SJCRH30 (cell line): ENCODE measurements at regions not wholly inside any gene's neighbourhood (a gene's known extent, or its start where the extent isn't known, plus 50 kb on each side); places are given as distances from the start of the nearest gene placed in this dataset.

Experiments
- DNase-seq, 2 experiments: peaks; one replicate each; pipeline ENCODE4 v3.0.0-alpha.2; 2015 to 2020
- H3K27ac ChIP-seq: fragments of 250-450 bp; sonication (Bioruptor Pico); 2 replicates; pipeline ENCODE4 v1.5.1; 2020; ENCODE audit warnings: mild to moderate bottlenecking, moderate library complexity
- H3K27me3 ChIP-seq: fragments of 250-450 bp; sonication (Bioruptor Pico); 2 replicates; pipeline ENCODE4 v1.5.1; 2020; ENCODE audit warnings: mild to moderate bottlenecking, moderate library complexity
- H3K36me3 ChIP-seq: fragments of 250-450 bp; sonication (Bioruptor Pico); 2 replicates; pipeline ENCODE4 v1.5.1; 2020; ENCODE audit warnings: mild to moderate bottlenecking, moderate library complexity
- H3K4me1 ChIP-seq: fragments of 250-450 bp; sonication (Bioruptor Pico); 2 replicates; pipeline ENCODE4 v1.5.1; 2020; ENCODE audit warnings: mild to moderate bottlenecking, moderate library complexity
- H3K4me3 ChIP-seq: fragments of 250-450 bp; sonication (Bioruptor Pico); 2 replicates; pipeline ENCODE4 v1.5.1; 2020; ENCODE audit warnings: mild to moderate bottlenecking, moderate library complexity
- H3K9me3 ChIP-seq: fragments of 250-450 bp; sonication (Bioruptor Pico); replicated peaks from 2 replicates; pipeline ENCODE4 v1.5.1; 2020; ENCODE audit warnings: mild to moderate bottlenecking, moderate library complexity

- H3K9me3 ChIP-seq = no peaks in the 10 kb centered on the region
- no peak for DNase-seq
These were observed 834.9 kb upstream of the SALL3 start for GRCh38 chr18:78144669-78145068.

DNA sequence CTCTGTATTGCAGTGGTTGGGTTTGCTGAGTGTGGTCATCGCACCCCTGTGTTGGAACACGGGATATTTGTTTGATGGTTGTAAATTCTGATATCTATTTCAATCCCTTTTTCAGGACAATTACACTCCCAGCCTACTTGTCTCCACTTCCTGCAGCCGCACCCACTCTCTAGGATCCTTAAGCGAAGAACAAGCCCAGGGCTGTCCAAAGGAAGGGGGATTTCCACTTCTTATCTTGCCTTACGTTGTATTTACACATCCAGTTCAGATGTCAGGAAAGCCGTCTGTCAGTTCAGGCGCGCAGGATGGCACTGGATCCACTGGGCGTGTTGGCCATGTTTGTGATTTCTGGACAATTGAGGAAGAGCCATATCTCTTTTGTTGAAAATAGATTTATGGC, 834.5 kb upstream of the SALL3 start:
- DNase-seq = no peak

More at GRCh38 chr18:78144669-78145068, 834.9 kb upstream of the SALL3 start:
- Histone ChIP-seq H3K27me3 (no peaks in the 10 kb centered on the region), H3K36me3 (no peaks in the 10 kb centered on the region), H3K4me1 (no peaks in the 10 kb centered on the region), H3K4me3 (no peak overlapping the region), H3K27ac (no peak overlapping the region)

GRCh38 chr18:78146136-78147085, 833.2 kb upstream of the SALL3 start:
- H3K4me3 ChIP-seq = no peak overlapping the region
- no peaks in the 10 kb centered on the region for H3K36me3 ChIP-seq
- DNase-seq = no peak
- no peaks in the 10 kb centered on the region for H3K4me1 ChIP-seq
- H3K27me3 ChIP-seq = no peaks in the 10 kb centered on the region
- no peak overlapping the region for H3K27ac ChIP-seq
- H3K9me3 ChIP-seq = no peaks in the 10 kb centered on the region

More for the DNA sequence above, 834.5 kb upstream of the SALL3 start:
- Histone ChIP-seq H3K36me3 (no peaks in the 10 kb centered on the region), H3K27ac (no peak overlapping the region), H3K4me1 (no peaks in the 10 kb centered on the region), H3K9me3 (no peaks in the 10 kb centered on the region), H3K4me3 (no peak overlapping the region), H3K27me3 (no peaks in the 10 kb centered on the region)

GRCh38 chr18:78150590-78150989, 829.0 kb upstream of the SALL3 start:
- Histone ChIP-seq H3K36me3 (no peaks in the 10 kb centered on the region), H3K4me1 (no peaks in the 10 kb centered on the region), H3K27ac (no peak overlapping the region), H3K4me3 (no peak overlapping the region), H3K27me3 (no peaks in the 10 kb centered on the region), H3K9me3 (no peaks in the 10 kb centered on the region)
- DNase-seq = no peak

GRCh38 chr18:78151234-78151633, 828.4 kb upstream of the SALL3 start:
- no peak for DNase-seq
- no peak overlapping the region for H3K27ac ChIP-seq

DNA sequence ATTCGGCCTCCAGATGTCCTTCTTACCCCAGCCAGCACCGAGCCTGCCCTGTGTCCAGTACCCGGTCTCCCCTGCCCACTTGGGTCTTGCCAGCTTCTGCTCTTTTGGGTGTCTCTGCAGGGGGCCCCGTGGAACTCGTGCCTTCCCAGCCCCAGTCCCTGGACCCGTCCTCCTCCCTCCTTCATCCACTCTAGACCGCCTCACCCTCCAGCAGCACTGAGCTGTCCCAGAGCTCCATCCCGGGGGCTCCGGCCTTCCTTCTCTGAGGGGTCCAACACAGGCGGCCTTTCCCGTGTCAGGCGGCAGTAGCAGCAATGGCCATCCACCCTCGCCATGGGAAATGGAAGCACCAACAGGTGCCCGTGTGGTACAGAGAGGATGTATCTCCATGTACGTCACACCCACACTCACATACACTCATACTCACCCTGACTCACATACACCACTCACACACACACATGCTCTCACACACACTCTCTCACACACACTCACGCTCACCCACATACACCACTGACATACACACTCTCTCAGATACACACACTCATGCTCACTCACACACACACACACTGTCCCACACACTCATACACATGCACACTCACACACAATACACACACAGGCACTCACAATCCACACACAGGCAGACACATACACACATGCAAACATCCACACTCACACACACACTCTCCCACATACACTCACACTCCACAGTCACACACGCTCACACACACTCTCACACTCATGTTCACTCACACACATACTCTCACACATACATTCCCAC, 827.5 kb upstream of the SALL3 start:
- Histone ChIP-seq H3K9me3 (no peaks in the 10 kb centered on the region), H3K4me1 (no peaks in the 10 kb centered on the region), H3K27me3 (no peaks in the 10 kb centered on the region), H3K4me3 (no peak overlapping the region), H3K27ac (no peak overlapping the region), H3K36me3 (no peaks in the 10 kb centered on the region)
- DNase-seq = no peak

More at GRCh38 chr18:78151234-78151633, 828.4 kb upstream of the SALL3 start:
- Histone ChIP-seq H3K36me3 (no peaks in the 10 kb centered on the region), H3K4me3 (no peak overlapping the region), H3K27me3 (no peaks in the 10 kb centered on the region), H3K9me3 (no peaks in the 10 kb centered on the region), H3K4me1 (no peaks in the 10 kb centered on the region)

DNA sequence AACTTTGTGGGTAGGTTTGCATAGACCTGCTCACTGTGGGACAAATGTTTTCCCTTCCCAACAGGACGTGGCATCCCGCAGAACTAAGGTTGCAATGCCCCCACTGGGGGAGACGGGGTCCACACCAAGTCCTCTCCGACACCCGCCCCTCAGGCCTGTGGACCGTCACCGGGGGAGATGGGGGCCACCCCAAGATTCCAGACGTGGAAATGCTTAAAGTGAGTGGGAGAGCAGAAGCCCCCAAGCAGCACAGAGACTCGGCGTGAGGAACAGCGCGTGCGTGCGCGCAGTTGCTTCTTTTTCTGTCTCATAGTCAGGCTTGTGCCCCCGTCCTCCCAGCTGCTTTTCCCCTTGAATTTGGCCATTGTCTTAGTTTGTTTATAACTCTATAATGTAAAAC, 826.3 kb upstream of the SALL3 start:
- no peaks in the 10 kb centered on the region for H3K4me1 ChIP-seq
- H3K9me3 ChIP-seq = no peaks in the 10 kb centered on the region
- no peak overlapping the region for H3K4me3 ChIP-seq
- H3K36me3 ChIP-seq = no peaks in the 10 kb centered on the region
- DNase-seq = no peak
- no peak overlapping the region for H3K27ac ChIP-seq
- H3K27me3 ChIP-seq = no peaks in the 10 kb centered on the region

DNA sequence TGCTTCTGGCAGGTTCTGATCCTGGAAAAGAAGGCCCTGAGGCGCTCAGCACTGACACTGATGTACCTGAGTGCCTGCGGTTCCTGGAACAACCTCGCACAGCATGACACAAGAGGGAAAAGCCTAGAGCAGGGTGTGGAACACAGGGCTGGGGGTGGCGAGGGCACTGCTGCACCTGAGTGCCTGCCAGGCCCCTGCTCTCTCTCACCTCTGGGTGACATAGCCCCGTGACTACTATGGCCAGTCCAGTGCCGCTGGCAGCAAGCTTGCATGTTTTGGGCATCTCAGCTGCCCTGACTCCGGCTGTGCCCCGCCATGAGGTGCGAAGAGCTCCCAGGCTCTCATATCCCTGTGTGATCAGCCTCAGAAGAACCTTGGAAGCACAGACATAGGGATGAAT, 825.2 kb upstream of the SALL3 start:
- Histone ChIP-seq H3K4me3 (no peak overlapping the region), H3K27me3 (no peaks in the 10 kb centered on the region), H3K9me3 (no peaks in the 10 kb centered on the region), H3K36me3 (no peaks in the 10 kb centered on the region), H3K4me1 (no peaks in the 10 kb centered on the region), H3K27ac (no peak overlapping the region)
- DNase-seq = no peak

DNA sequence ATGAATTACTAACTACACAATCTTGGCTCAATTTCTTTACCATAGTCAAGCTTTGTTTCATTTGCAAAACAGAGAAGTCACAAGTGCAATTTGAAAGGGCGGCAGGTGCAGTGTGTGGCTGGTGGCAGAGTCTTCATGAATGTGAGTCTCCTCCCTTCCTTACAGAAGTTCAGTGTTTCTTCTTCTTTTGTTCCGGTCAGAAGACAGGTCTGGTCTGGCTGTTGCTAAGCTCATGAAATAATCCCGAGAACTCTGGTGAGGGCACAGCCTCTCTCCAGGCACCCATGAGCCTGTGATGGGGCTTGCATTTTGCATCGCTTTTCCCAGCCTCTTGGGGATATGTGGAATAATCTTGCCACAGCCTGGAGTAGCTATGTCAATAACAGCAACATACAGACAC, 824.8 kb upstream of the SALL3 start:
- Histone ChIP-seq H3K4me3 (no peak overlapping the region), H3K27me3 (no peaks in the 10 kb centered on the region), H3K9me3 (no peaks in the 10 kb centered on the region), H3K4me1 (no peaks in the 10 kb centered on the region), H3K27ac (no peak overlapping the region), H3K36me3 (no peaks in the 10 kb centered on the region)
- no peak for DNase-seq

GRCh38 chr18:78156466-78156865, 823.2 kb upstream of the SALL3 start:
- DNase-seq = no peak
- H3K27me3 ChIP-seq = no peaks in the 10 kb centered on the region
- H3K9me3 ChIP-seq = no peaks in the 10 kb centered on the region
- no peak overlapping the region for H3K27ac ChIP-seq
- no peaks in the 10 kb centered on the region for H3K4me1 ChIP-seq
- no peaks in the 10 kb centered on the region for H3K36me3 ChIP-seq
- H3K4me3 ChIP-seq = no peak overlapping the region

- Histone ChIP-seq H3K4me1 (no peaks in the 10 kb centered on the region), H3K27ac (no peak overlapping the region), H3K27me3 (no peaks in the 10 kb centered on the region), H3K4me3 (no peak overlapping the region), H3K36me3 (no peaks in the 10 kb centered on the region), H3K9me3 (no peaks in the 10 kb centered on the region)
- DNase-seq = no peak
These were observed 820.7 kb upstream of the SALL3 start for GRCh38 chr18:78158943-78159342.

DNA sequence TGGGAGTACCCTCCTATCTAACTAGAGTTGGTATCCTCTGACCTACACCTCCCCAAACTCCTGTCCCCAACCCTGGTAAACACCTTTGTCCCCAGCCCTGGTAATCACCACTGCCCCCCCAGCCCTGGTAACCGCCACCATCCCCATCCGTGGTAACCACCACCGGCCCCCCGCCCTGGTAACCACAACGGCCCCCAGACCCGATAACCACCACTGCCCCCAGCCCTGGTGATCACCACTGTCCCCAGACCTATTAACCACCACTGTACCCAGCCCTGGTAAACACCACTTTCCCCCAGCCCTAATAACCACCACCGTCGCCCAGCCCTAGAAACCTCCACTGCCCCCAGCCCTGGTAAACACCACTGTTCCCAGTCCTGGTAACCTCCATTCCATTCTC, 820.2 kb upstream of the SALL3 start:
- Histone ChIP-seq H3K4me1 (no peaks in the 10 kb centered on the region), H3K27me3 (no peaks in the 10 kb centered on the region), H3K27ac (no peak overlapping the region), H3K9me3 (no peaks in the 10 kb centered on the region), H3K4me3 (no peak overlapping the region), H3K36me3 (no peaks in the 10 kb centered on the region)
- no peak for DNase-seq

DNA sequence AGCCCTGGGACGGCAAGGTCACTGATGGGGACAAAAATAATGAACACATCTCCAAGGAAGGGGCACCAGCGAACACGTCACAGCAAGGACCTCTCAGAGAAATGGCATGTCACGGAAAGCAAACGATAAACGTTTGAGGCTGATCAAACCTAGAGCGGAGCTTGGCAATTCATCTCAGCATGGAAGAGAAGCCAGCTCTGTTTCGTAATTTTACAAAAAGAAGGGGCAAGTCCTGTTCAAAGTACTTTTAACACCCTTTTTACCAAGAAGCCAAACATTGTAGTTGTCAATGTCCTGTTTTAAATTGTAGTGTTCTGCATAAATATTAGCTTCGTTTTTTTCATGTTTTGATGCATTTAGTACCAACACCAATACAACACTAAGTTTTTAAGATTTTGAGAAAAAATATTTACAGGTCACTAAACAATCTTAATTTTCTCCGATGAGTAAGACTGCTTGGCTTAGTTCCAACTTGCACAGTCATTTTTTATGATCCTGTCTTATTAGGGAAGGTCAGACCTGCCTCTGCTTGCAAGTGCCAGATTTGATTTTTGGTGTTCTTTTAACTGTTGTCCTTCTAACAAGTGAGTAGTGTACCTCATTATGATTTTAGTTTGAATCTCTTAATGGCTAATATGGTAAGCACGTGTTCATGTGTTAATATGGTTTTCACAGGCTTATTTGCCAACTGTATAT, 818.5 kb upstream of the SALL3 start:
- Histone ChIP-seq H3K27ac (no peak overlapping the region), H3K36me3 (no peaks in the 10 kb centered on the region), H3K9me3 (no peaks in the 10 kb centered on the region), H3K27me3 (no peaks in the 10 kb centered on the region), H3K4me1 (no peaks in the 10 kb centered on the region), H3K4me3 (no peak overlapping the region)
- DNase-seq = no peak

DNA sequence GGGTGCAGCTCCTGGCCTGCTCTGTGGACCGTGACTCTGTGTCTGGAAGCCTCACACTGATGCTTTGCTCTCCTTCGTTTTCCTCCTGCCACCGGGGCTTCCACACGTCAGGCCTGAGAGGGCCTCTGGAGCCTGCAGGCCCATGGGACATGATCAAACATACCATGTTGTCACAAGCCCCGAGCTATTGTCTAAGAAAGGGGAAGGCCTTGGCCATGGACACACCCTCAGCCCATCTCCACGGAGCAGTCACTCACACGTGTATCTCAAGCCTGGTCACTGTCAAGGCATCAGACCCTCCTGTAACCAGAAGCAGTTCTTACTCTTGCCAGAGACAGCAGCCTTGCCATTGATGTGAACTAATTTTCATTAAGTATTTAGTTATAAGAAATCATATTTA, 814.1 kb upstream of the SALL3 start:
- no peaks in the 10 kb centered on the region for H3K36me3 ChIP-seq
- H3K27ac ChIP-seq = no peak overlapping the region
- no peaks in the 10 kb centered on the region for H3K9me3 ChIP-seq
- no peaks in the 10 kb centered on the region for H3K4me1 ChIP-seq
- H3K4me3 ChIP-seq = no peak overlapping the region
- no peaks in the 10 kb centered on the region for H3K27me3 ChIP-seq
- no peak for DNase-seq

DNA sequence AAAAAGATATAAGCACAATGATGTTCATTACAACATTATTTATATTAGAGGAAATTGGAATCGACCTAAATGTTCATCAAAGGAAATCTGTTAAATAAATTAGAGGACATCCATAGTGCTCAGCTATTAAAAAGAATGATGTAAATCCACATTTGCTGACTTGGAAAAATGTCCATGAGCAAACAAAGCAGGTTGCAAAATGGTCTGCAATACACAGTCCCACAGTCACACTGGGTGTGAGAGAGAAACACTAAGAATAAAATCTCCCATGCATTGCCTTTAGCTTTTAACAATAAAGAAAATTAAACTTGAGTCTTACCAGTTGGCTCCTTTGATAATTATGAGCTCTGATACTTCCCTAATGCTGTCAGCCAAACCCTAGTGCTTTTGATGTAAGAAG, 811.1 kb upstream of the SALL3 start:
- Histone ChIP-seq H3K4me1 (no peaks in the 10 kb centered on the region), H3K4me3 (no peak overlapping the region), H3K9me3 (no peaks in the 10 kb centered on the region), H3K36me3 (no peaks in the 10 kb centered on the region), H3K27ac (no peak overlapping the region), H3K27me3 (no peaks in the 10 kb centered on the region)
- no peak for DNase-seq
